ENCODE measurements at regions not wholly inside any gene's neighbourhood (a gene's known extent, or its start where the extent isn't known, plus 50 kb on each side); places are given as distances from the start of the nearest gene placed in this dataset.

DNA sequence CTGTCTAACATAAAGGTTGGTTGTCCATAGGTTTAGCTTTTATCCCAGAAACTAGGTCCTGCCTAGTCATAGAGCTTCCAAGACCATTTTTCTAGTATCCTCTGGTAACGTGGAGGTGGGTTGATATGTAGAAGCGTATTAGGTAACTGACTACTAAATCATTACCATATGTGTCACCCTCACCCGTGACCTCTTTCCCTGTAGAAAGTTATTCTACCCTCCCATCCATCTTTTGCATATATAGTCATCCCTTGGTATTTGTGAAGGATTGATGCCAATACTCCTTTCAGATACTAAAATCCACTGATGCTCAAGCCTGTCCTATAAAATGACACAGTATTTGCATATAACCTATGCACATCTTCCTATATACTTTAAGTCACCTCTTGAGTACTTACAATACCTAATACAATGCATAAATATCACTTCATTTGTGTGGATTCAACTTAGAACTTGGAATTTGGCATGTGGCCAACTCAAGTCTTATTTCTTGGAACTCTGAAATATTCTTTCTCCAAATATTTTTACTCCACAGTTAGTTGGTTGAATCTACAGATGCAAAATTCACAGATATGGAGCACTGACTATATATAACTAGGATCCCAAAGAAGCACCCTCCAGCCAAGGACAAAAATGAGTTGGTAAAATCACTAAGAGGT is 497.0 kb upstream of the TENM4 start:
- peak; percentile 3 for DNase-seq (ENCODE audit: low read depth, low spot score)

DNA sequence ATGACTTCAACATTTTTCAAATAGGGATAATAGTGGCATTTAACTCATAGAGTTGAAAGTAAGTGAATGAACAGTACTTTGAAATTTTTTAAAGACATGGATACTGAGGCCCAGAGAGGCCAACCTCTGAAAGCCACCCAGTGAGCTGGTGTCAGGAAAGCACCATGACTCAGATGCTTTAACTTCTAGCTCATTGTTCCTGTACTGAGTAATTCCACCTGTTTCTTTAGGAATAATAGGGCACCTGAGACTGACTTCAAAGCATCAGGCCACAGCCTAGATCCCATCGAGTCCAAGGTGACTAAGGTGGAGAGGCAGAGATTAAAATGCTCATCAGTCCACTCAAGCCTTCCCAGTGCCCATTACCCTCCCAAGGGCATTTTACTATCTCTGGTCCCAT is 491.8 kb upstream of the TENM4 start:
- no peak for DNase-seq (ENCODE audit: low read depth, low spot score)

DNA sequence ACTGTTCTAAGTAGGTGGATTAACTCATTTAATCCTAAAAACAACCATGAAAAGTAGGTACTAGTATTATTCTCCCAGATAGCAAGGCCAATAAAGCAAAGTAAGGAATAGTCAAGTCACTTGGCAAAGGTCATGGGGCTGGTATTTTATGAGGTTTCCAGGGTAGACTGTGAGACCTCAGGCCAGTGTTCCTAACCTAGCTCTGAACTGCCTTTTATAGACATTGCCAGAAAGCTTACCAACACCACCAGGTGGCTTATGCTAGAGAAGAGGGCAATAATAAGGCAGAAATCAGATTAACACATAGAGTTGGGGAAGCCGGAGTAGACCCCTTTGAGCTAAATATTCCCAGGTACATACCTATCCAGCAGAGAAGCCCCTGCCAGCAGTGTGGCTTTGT is 490.9 kb upstream of the TENM4 start:
- DNase-seq (ENCODE audit: low read depth, low spot score): no peak

DNA sequence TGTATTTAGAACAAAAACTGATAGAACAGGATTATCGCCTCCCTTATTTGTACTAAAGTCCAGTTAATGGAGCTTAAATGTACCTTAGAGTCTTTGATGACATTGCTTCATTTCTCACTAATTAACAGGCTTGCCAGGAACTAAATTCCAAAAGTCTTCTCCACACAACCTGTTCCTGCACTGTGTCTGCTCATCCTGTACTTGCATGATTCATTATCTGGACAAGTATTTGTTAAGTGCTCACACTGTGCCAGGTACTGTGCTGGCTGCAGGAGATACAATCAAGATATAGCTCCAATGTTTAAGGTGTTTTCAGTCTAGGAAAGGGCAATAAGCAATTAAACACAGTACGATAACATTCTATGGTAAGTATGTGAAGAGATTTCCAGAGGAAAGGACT is 485.9 kb upstream of the TENM4 start:
- DNase-seq (ENCODE audit: low read depth, low spot score): no peak

DNA sequence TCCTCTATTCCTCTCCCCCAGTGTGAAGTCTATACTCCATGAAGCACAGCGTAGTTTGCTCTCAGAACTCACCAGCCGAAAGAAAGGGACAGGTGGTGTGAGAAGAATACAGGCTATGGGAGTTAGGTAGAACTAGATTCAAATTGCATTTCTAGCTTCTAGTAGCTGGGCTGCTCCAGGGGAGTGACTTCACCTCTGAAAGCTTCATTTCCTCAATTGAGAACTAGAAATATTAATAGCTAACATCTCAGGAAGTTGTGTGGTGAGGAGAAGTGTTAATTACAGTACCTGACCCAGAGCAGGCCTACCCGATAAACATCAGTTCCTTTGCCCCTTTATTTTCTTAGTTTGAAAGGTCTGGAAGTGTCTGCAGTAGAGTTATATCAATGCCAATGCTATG is 484.7 kb upstream of the TENM4 start:
- DNase-seq (ENCODE audit: low read depth, low spot score): no peak

DNA sequence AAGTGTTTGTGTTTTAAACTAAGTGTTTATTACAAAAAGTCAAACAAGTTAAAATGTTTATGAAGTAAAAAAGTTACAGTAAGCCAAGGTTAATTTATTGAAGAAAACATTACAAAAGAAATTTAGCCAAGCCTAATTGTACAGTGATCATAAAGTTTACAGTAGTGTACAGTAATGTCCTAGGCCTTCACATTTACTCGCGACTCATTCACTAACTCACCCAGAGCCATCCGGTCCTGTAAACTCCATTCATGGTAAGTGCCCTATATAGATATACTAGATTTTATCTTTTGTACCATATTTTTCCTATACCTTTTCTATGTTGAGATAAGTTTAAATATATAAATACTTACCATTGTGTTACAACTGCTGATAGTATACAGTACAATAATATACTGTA is 481.8 kb upstream of the TENM4 start:
- DNase-seq (ENCODE audit: low read depth, low spot score): no peak

DNA sequence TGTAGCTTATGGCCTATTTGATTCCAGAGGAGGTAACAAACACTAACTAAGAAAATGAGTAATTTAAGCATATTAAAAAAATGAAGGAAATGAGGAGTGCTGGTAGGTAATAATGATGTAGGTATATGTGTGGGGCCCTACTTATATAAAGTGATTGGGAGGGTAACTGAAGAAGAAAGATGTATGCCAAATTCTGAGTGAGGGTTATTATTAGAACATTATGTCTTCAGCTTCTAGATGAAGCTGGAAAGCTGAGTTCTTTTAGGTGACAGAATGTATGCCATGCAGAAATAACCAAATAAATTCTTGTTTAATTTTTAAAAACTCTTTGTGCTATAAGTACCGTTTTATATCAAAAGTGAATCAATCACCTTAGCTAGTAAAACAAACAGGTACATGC is 479.6 kb upstream of the TENM4 start:
- no peak for DNase-seq (ENCODE audit: low read depth, low spot score)

DNA sequence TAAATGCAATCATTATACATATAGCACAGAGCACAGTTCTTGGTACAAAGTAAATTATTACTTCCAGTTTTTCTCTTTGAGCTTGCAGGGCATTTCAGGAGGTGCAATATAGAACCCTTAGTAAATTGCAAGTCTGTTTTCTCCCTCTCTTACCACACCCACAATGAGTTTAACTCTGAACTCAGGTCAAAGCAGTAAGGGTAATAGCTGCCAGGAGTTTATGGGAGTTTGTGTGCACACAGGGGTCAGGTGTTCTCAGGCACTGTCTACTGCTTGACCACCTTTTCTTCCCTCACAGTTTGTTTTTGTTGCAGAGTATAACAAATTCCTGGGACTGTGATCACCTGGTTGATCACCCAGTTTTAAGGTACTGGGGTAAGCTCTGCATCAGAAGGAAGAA is 478.5 kb upstream of the TENM4 start:
- no peak for DNase-seq (ENCODE audit: low read depth, low spot score)

DNA sequence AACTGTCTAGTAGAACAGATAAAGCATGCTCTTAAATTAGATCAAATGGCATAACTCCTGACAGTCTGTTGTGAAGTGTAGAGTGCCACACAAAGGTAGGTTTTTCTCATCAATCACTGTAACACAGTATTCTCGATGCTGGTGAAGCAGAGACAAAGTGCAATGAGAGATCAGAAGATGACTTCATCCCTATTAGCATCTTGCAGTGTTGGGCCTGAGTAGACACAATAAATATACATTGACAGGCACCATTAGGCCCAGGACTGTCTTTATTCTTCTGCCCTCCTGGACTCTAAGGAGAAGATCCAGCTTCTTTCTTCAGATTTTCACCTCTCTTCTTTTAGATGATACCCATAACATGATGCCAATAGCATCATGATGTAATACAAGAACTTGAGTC is 478.0 kb upstream of the TENM4 start:
- DNase-seq (ENCODE audit: low read depth, low spot score): no peak

DNA sequence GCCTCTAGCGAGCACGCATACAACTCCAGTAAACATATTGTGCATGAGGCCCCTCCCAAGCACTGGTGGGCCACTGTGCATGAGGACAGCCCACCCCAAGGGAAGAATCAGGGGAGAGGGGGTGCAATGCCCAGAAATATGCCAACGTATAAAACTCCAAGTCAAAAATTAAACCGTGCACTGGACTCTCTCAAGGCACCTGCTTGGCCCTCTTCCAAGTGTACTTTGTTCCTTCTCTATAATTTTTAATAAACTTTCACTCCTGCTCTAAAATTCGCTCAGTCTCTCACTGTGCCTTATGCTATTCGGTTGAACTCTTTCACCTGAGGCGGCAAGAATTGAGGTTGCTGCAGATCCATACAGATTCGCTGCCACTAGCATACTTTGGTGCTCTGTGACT is 465.3 kb upstream of the TENM4 start:
- DNase-seq (ENCODE audit: low read depth, low spot score): no peak

DNA sequence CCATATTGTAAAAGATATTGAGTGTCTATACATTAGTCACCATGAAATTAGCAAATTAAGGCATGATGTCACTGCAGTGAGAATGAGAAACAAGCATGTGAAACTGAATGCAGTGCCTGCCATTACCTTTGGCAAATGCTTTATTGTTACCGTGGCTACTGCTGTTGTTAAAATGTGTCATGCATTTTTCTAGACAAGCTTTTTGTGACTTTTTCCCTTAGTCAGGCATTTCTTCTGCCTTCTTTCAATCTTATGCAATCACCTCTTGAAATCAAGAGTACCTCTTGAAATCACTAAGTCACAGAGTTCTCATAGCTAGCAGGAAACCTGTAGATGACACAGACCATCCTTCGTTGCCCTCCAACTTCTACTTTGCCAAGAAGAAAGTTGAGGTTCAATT is 461.7 kb upstream of the TENM4 start:
- DNase-seq (ENCODE audit: low read depth, low spot score): peak; percentile 53

DNA sequence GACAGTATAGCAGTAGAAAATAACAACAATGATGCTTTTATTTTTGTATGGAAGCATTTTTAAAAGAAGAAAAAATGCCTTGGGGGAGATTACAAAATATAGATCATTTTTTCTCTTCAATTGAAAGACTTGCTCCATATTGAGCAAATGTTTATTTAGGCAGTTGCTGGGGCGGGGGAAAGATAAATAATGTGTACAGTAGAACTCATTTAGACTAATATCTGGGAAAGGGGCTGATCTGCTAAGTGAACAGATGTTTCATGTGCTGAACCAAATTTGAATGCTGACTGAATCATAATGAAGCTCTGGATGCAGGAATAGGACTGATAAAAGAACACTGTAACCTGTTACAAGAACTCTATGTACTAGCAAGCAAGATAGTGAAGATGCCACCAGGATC is 457.1 kb upstream of the TENM4 start:
- no peak for DNase-seq (ENCODE audit: low read depth, low spot score)

DNA sequence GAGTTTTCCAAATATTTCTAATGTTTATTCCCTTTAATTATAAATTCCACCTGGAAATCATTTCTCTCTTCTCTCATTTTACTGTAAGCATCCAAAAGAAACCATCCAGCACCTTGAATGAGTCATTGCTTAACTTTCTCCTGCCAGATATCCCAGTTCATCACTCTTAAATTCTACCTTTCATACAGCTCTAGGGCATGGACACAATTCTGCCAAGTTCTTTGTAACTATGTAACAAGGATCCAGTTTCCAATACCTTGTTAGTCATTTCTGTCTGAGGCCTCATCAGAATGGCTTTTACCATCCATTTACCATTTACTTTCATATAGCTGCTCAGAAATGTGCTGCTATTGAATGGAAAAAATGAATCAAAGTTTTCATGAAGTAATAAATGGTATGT is 455.4 kb upstream of the TENM4 start:
- no peak for DNase-seq (ENCODE audit: low read depth, low spot score)

DNA sequence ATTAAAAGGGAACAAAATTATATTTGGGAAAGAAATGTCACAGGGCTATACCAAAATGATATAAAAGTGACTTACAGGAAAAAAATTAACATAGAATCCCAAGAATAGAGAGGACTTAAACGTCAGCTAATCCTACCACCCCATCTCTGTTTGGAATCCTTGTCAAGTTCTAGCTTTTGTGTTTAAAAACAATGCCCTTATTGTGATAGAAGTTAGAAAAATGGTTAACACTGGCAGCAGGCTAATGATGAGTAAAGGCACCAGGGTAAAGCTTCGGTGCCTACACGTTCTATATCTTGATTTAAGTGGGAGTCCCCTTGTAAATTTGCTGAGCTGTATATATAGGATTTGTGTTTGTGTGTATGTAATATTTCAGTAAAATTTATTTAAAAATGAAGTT is 453.3 kb upstream of the TENM4 start:
- no peak for DNase-seq (ENCODE audit: low read depth, low spot score)

DNA sequence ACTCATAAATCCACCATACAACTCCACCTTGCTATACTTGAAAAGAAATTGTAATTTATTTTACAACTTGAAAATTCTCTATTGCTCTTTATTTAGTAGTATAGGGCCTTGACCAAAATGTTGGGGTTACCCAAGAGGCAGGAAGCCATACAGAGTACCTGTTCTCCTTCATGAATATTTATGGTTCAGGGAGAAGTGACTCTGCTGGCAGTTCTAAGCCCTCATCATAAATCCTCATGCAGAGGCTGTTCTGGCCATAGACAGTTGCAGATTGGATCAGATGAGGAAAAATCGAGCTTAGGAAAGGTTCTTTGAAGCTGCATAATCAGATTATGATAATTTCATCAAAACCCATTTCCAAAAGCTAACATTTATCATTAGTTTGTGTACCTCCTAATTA is 449.4 kb upstream of the TENM4 start:
- DNase-seq (ENCODE audit: low read depth, low spot score): no peak

DNA sequence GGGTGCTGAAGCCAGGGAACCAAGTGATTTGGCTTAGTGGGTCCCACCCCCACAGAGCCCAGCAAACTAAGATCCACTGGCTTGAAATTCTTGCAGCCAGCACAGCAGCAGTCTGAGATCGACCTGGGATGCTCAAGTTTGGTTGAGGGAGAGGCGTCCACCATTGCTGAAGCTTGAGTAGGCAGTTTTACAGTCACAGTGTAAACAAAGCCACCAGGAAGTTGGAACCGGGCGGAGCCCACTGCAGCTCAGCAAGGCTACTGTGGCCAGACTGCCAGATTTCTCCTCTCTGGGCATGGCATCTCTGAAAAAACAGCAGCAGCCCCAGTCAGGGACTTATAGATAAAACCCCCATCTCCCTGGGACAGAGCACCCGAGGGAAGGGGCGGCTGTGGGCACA is 424.1 kb upstream of the TENM4 start:
- no peak for DNase-seq (ENCODE audit: low read depth, low spot score)

DNA sequence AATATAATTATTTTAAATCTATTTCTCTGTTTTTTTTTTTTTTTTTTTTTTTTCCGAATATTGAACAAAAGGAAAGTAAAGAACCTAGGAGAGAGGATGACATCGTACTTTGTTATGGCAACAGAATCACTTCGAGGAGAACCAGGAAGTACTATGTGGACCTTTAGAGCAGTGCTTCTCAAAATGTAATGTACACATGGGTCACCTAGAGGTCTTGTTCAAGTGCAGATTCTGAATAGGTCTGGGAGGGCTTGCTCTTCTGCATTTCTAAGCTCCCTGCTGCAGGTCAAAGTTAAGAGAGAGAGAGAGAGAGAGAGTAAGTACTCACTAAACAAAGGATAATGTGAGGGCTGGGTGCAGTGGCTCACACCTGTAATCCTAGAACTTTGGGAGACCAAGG is 419.5 kb upstream of the TENM4 start:
- DNase-seq (ENCODE audit: low read depth, low spot score): no peak

DNA sequence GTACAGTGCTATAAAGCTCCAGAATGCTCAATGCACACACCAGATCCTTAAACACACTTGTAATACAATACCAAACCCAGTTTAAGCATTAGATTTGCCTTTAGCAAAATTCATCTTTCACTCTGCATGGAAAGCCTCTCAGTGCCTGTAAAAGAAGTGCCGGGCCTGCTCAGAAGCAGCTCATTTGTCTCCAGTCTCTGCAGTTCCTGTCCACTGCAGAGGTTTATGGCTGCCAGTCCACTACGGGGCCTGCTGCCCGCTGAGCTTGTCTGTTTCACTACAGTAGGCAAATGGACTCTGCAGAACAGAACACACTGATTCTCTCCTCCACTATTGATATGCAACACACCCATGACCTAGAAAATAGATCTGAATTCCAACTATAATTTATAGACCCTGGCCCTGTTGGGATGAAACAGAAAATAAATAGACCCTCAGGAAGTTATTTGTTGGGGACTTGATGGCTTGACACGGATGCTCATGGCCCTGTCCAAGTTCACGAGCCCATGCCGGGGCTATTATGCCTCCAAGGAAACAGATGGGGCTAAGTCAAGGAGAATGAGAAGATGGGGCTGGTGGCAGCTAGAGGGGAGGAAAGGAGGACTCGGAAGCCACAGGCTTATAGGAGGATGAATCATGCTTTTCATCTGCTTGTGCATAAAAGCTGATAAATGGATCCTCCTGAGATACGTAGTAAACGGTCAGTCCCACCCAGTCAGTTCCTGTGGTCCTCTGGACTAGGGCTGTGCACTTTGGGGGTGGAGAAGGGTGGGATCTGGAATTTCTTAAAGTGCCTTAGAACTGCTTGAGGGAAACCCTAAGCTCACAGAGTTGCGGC is 416.8 kb upstream of the TENM4 start:
- no peak for DNase-seq (ENCODE audit: low read depth, low spot score)

DNA sequence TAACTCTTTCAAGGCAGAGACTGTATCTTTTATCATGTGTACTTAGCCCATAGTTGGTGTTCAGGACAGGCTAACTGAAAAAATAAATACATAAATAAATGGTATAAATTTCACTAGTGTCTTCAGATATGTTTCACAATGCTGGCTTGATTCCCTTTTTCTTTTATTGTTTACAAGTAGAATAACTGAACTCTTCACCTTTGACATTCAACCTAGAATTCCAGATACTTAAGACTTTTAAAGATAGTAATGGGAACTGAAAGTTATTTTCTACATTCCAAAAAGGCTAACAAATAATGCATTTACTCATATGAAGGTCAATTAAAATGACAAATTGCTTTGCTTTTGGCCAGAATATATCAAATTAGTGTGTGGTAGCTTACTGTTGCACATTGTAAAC is 411.3 kb upstream of the TENM4 start:
- DNase-seq (ENCODE audit: low read depth, low spot score): no peak

DNA sequence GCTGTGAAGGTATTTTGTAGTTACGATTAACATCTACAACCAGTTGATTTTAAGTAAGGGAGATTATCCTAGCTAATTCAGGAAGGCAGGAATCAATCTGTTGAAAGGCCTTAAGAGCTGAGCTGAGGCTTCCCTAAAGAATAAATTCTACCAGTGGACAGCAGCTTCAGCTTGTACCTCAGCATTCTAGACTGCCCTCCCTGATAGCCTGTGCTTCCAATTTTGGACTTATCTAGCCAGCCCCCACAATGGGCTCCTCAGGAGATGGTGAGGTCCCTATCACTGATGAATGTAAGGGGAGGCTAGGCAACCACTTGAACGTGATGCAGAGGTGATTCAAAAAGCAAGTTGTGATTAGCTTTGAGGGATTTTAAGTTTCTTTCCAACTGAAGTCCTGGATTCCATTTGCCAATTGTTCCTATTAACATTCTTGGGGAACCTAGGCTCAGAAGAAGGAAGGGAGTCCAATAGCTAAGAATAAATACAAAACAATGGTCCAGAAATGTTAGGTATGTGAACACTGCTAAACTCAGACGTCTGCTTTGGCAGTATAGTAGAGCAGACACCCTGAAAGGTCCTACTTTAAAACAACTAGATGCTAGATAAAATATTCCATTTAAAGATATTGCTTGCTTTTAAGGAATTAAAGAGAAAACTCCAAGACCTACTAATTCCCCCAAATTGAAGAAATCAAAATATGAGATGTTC is 404.3 kb upstream of the TENM4 start:
- peak; percentile 22 for DNase-seq (ENCODE audit: low read depth, low spot score)

DNA sequence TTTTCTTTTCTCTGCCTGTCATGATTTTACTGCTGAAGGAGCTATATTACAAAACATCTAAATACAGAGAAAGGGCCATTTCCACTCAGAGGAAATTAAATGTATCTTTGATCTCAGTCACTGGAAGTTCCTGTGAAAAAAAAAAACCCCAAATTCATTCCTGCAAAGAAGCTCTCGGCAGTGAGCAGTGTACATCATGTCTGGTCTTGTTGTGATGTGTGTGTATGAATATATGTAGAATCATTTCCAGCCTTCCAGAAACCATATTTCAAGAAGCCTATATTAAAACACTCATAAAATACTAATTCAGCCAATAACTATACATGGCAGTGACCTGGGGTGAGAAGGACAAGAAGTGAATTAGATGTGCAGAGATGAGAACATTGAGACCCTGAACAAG is 393.2 kb upstream of the TENM4 start:
- no peak for DNase-seq (ENCODE audit: low read depth, low spot score)

DNA sequence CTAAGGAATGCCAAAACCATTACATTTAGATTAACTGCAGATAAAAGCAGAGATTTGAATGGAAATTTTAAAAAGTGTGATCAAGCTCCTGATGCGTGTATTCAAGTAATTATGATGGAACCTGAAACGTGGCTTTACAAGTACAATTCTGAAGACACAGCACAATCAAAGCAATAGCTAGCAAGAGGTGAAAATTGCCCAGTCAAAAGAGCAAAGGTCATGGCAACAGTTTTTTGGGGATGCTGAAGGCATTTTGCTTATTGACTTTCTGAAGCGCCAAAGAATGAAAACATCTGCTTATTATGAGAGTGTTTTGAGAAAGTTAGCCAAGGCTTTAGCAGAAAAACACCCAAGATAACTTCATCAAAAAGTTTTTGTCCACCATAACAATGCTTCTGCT is 389.6 kb upstream of the TENM4 start:
- DNase-seq (ENCODE audit: low read depth, low spot score): no peak

DNA sequence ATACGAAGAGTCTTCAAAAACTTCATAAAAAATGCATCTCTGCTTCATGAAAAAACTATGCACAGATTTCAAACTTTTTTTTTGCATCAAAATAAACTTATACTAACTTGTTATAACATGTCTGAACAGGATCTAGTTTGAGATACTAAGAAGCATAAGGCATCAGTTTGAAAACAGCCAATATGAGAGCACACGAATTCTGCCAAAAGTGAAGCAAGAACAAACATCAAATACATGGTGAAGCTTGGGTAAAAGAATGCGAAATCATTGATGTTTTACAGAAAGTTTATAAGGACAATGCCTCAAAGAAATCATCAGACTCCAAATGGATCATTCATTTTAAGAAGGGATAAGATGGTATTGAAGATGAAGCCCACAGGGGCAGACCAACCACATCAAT is 389.1 kb upstream of the TENM4 start:
- no peak for DNase-seq (ENCODE audit: low read depth, low spot score)
